GM23338 (cell line): ENCODE measurements at regions not wholly inside any gene's neighbourhood (a gene's known extent, or its start where the extent isn't known, plus 50 kb on each side); places are given as distances from the start of the nearest gene placed in this dataset.

Experiments
- ATAC-seq: fragments of 200-7000 bp; cut with Tn5 transposase; 3 replicates; pipeline ENCODE4 v1.9.1; 2020
- DNase-seq: peaks from one replicate; pipeline ENCODE4 v3.0.0-alpha.2; 2015; ENCODE audit warnings: low spot score
- H2AFZ ChIP-seq: fragments of 200-600 bp; sonication (generic); 2 replicates; pipeline ENCODE4 v1.8.0; 2016; ENCODE audit warnings: antibody characterized with exemption, mild to moderate bottlenecking, moderate library complexity
- H3F3A ChIP-seq: fragments of 200-600 bp; sonication (generic); replicated peaks from 2 replicates; pipeline ENCODE4 v1.8.0; 2017; ENCODE audit warnings: antibody characterized with exemption, mixed run types, low read depth
- H3K27ac ChIP-seq: fragments of 200-600 bp; sonication (generic); 2 replicates; pipeline ENCODE4 v1.6.1; 2016; ENCODE audit warnings: low read depth
- H3K27me3 ChIP-seq: fragments of 200-600 bp; sonication (generic); 2 replicates; pipeline ENCODE4 v1.8.0; 2016; ENCODE audit warnings: mild to moderate bottlenecking, mixed run types, moderate library complexity; ENCODE audit not compliant: insufficient read depth
- H3K36me3 ChIP-seq: fragments of 200-600 bp; sonication (generic); 2 replicates; pipeline ENCODE4 v1.8.0; 2016; ENCODE audit warnings: mild to moderate bottlenecking; ENCODE audit not compliant: insufficient read depth
- H3K4me1 ChIP-seq: fragments of 200-600 bp; sonication (generic); 2 replicates; pipeline ENCODE4 v1.8.0; 2016; ENCODE audit warnings: mild to moderate bottlenecking, moderate library complexity; ENCODE audit not compliant: insufficient read depth
- H3K4me2 ChIP-seq: fragments of 200-600 bp; sonication (generic); 2 replicates; pipeline ENCODE4 v1.7.1; 2017; ENCODE audit warnings: mixed run types
- H3K4me3 ChIP-seq: fragments of 200-600 bp; sonication (generic); 2 replicates; pipeline ENCODE4 v1.6.1; 2016; ENCODE audit warnings: mixed run types
- H3K79me2 ChIP-seq: fragments of 200-600 bp; sonication (generic); replicated peaks from 2 replicates; pipeline ENCODE4 v1.8.0; 2017; ENCODE audit warnings: mild to moderate bottlenecking; ENCODE audit not compliant: insufficient read depth
- H3K9me2 ChIP-seq: fragments of 200-600 bp; sonication (generic); 2 replicates; pipeline ENCODE4 v1.8.0; 2017; ENCODE audit not compliant: insufficient read depth
- H4K20me1 ChIP-seq: fragments of 200-600 bp; sonication (generic); replicated peaks from 2 replicates; pipeline ENCODE4 v1.8.0; 2017; ENCODE audit warnings: mild to moderate bottlenecking; ENCODE audit not compliant: insufficient read depth
- H3K27ac Mint-ChIP-seq: 2 replicates; pipeline ENCODE4 v1.8.0; 2020; ENCODE audit warnings: inconsistent platforms, mild to moderate bottlenecking, moderate library complexity, mixed read lengths
- H3K27me3 Mint-ChIP-seq: 3 replicates; pipeline ENCODE4 v1.8.0; 2022; ENCODE audit warnings: low read depth, mild to moderate bottlenecking, moderate library complexity, mixed read lengths, inconsistent platforms; ENCODE audit not compliant: insufficient read depth, poor library complexity
- H3K36me3 Mint-ChIP-seq: 3 replicates; pipeline ENCODE4 v1.8.0; 2021; ENCODE audit warnings: low read depth, mild to moderate bottlenecking, inconsistent platforms, moderate library complexity, mixed read lengths
- H3K4me1 Mint-ChIP-seq: 3 replicates; pipeline ENCODE4 v1.8.0; 2020; ENCODE audit warnings: mild to moderate bottlenecking, inconsistent platforms, mixed read lengths
- H3K4me3 Mint-ChIP-seq: 3 replicates; pipeline ENCODE4 v1.8.0; 2021; ENCODE audit warnings: moderate library complexity, mild to moderate bottlenecking, inconsistent platforms, mixed read lengths
- H3K9me3 Mint-ChIP-seq: 3 replicates; pipeline ENCODE4 v1.8.0; 2020; ENCODE audit warnings: moderate library complexity, mild to moderate bottlenecking, inconsistent platforms, mixed read lengths
- CREB1 ChIP-seq: fragments of 250-450 bp; sonication (Bioruptor Pico); IDR thresholded peaks from 2 replicates; pipeline ENCODE4 v1.5.0; 2020; ENCODE audit warnings: low read depth, mild to moderate bottlenecking, moderate library complexity
- CTCF ChIP-seq, 2 experiments: fragments of 200-600 bp in 1 of 2; sonication (generic) in 1 of 2; conservative IDR thresholded peaks; 2 replicates each; pipeline versions ENCODE4 v1.5.1 to v1.6.1; 2016 to 2017; ENCODE audit warnings: antibody characterized with exemption in 2 of 2, low read depth in 2 of 2, mild to moderate bottlenecking in 2 of 2, moderate library complexity in 1 of 2
- EZH2 ChIP-seq: fragments of 200-600 bp; sonication (generic); IDR thresholded peaks from one replicate; pipeline ENCODE4 v1.8.0; 2017; ENCODE audit warnings: antibody characterized with exemption, mild to moderate bottlenecking, low read depth; ENCODE audit not compliant: unreplicated experiment
- EZH2phosphoT487 ChIP-seq: fragments of 200-600 bp; sonication (generic); IDR thresholded peaks from one replicate; pipeline ENCODE4 v1.8.1; 2018; ENCODE audit warnings: antibody characterized with exemption; ENCODE audit not compliant: unreplicated experiment
- JUNB ChIP-seq: IDR thresholded peaks from one replicate; pipeline ENCODE4 v1.6.1; 2016; ENCODE audit warnings: antibody characterized with exemption; ENCODE audit not compliant: unreplicated experiment
- NANOG ChIP-seq: IDR thresholded peaks from 2 replicates; pipeline ENCODE4 v1.6.1; 2016; ENCODE audit warnings: antibody characterized with exemption, borderline replicate concordance
- POLR2AphosphoS5 ChIP-seq: IDR thresholded peaks from 2 replicates; pipeline ENCODE4 v1.6.1; 2016; ENCODE audit warnings: antibody characterized with exemption, low read depth
- STAT1 ChIP-seq: IDR thresholded peaks from one replicate; pipeline ENCODE4 v1.6.1; 2016; ENCODE audit warnings: antibody characterized with exemption; ENCODE audit not compliant: unreplicated experiment
- ZNF114 ChIP-seq: fragments of 250-450 bp; sonication (Bioruptor Pico); IDR thresholded peaks from 2 replicates; pipeline ENCODE4 v1.5.0; 2020; ENCODE audit warnings: mild to moderate bottlenecking, moderate library complexity
- ZNF331 ChIP-seq: fragments of 250-450 bp; sonication (Bioruptor Pico); IDR thresholded peaks from 2 replicates; pipeline ENCODE4 v1.5.0; 2020; ENCODE audit warnings: low read depth, mild to moderate bottlenecking, moderate library complexity
- TF ChIP-seq, protein P1 (sequence below): fragments of 250-450 bp; sonication (Bioruptor Pico); IDR thresholded peaks from 2 replicates; pipeline ENCODE4 v1.5.0; 2020; ENCODE audit warnings: mild to moderate bottlenecking, moderate library complexity
- TF ChIP-seq, protein P2 (sequence below): IDR thresholded peaks from one replicate; pipeline ENCODE4 v1.6.1; 2018; ENCODE audit warnings: antibody characterized with exemption; ENCODE audit not compliant: unreplicated experiment

DNA sequence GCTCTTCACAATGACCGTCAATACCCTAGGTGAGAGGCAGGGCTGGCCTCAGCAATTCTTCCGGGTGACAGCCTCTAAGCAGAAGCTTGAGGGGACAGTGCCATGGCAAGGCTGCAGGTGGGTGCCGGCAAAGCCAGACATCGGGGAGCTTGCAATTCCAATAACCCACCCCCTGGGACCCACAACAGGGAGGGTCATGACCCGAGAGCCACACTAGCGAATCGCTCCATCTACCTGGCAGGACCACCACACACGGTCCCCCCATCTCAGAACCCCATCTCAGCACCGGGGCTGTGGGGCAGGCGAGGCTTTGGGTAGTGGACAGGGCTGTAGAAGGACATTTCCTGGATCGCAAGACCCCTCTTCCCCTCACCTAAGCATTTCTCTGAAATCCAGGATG is 177.2 kb downstream of the ACKR3 start:
- no peaks in the 10 kb centered on the region for H3K79me2 ChIP-seq

More for the DNA sequence above, 177.2 kb downstream of the ACKR3 start:
- no peaks in the 10 kb centered on the region for H3K27me3 ChIP-seq
- Mint-ChIP-seq H3K27me3 (peaks cover 7% of the 10 kb centered on the region), H3K4me1 (peaks cover 38% of the 10 kb centered on the region), H3K27ac (no peak overlapping the region), H3K36me3 (no peaks in the 10 kb centered on the region; the same call in 2 of the 3 replicates), H3K9me3 (peaks cover 4% of the 10 kb centered on the region; the same call in 1 of the 3 replicates), H3K4me3 (no peak overlapping the region)
- TF ChIP-seq EZH2phosphoT487 (no peak), EZH2 (no peak), ZNF331 (no peak), CTCF (conservative IDR thresholded peaks at IDR 0.05; ENCODE audit: low read depth in 2 of 2) (no peak), POLR2AphosphoS5 (no peak), STAT1 (no peak), NANOG (no peak), JUNB (no peak), ZNF114 (CRISPR knock-in tag) (no peak), CREB1 (CRISPR knock-in tag) (no peak)
- TF ChIP-seq, protein P1, sequence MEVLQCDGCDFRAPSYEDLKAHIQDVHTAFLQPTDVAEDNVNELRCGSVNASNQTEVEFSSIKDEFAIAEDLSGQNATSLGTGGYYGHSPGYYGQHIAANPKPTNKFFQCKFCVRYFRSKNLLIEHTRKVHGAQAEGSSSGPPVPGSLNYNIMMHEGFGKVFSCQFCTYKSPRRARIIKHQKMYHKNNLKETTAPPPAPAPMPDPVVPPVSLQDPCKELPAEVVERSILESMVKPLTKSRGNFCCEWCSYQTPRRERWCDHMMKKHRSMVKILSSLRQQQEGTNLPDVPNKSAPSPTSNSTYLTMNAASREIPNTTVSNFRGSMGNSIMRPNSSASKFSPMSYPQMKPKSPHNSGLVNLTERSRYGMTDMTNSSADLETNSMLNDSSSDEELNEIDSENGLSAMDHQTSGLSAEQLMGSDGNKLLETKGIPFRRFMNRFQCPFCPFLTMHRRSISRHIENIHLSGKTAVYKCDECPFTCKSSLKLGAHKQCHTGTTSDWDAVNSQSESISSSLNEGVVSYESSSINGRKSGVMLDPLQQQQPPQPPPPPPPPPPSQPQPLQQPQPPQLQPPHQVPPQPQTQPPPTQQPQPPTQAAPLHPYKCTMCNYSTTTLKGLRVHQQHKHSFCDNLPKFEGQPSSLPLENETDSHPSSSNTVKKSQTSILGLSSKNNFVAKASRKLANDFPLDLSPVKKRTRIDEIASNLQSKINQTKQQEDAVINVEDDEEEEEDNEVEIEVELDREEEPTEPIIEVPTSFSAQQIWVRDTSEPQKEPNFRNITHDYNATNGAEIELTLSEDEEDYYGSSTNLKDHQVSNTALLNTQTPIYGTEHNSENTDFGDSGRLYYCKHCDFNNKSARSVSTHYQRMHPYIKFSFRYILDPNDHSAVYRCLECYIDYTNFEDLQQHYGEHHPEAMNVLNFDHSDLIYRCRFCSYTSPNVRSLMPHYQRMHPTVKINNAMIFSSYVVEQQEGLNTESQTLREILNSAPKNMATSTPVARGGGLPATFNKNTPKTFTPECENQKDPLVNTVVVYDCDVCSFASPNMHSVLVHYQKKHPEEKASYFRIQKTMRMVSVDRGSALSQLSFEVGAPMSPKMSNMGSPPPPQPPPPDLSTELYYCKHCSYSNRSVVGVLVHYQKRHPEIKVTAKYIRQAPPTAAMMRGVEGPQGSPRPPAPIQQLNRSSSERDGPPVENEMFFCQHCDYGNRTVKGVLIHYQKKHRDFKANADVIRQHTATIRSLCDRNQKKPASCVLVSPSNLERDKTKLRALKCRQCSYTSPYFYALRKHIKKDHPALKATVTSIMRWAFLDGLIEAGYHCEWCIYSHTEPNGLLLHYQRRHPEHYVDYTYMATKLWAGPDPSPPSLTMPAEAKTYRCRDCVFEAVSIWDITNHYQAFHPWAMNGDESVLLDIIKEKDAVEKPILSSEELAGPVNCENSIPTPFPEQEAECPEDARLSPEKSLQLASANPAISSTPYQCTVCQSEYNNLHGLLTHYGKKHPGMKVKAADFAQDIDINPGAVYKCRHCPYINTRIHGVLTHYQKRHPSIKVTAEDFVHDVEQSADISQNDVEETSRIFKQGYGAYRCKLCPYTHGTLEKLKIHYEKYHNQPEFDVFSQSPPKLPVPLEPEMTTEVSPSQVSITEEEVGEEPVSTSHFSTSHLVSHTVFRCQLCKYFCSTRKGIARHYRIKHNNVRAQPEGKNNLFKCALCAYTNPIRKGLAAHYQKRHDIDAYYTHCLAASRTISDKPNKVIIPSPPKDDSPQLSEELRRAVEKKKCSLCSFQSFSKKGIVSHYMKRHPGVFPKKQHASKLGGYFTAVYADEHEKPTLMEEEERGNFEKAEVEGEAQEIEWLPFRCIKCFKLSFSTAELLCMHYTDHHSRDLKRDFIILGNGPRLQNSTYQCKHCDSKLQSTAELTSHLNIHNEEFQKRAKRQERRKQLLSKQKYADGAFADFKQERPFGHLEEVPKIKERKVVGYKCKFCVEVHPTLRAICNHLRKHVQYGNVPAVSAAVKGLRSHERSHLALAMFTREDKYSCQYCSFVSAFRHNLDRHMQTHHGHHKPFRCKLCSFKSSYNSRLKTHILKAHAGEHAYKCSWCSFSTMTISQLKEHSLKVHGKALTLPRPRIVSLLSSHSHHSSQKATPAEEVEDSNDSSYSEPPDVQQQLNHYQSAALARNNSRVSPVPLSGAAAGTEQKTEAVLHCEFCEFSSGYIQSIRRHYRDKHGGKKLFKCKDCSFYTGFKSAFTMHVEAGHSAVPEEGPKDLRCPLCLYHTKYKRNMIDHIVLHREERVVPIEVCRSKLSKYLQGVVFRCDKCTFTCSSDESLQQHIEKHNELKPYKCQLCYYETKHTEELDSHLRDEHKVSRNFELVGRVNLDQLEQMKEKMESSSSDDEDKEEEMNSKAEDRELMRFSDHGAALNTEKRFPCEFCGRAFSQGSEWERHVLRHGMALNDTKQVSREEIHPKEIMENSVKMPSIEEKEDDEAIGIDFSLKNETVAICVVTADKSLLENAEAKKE: no peak
- TF ChIP-seq, protein P2, sequence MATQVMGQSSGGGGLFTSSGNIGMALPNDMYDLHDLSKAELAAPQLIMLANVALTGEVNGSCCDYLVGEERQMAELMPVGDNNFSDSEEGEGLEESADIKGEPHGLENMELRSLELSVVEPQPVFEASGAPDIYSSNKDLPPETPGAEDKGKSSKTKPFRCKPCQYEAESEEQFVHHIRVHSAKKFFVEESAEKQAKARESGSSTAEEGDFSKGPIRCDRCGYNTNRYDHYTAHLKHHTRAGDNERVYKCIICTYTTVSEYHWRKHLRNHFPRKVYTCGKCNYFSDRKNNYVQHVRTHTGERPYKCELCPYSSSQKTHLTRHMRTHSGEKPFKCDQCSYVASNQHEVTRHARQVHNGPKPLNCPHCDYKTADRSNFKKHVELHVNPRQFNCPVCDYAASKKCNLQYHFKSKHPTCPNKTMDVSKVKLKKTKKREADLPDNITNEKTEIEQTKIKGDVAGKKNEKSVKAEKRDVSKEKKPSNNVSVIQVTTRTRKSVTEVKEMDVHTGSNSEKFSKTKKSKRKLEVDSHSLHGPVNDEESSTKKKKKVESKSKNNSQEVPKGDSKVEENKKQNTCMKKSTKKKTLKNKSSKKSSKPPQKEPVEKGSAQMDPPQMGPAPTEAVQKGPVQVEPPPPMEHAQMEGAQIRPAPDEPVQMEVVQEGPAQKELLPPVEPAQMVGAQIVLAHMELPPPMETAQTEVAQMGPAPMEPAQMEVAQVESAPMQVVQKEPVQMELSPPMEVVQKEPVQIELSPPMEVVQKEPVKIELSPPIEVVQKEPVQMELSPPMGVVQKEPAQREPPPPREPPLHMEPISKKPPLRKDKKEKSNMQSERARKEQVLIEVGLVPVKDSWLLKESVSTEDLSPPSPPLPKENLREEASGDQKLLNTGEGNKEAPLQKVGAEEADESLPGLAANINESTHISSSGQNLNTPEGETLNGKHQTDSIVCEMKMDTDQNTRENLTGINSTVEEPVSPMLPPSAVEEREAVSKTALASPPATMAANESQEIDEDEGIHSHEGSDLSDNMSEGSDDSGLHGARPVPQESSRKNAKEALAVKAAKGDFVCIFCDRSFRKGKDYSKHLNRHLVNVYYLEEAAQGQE: no peak
- no peaks in the 10 kb centered on the region for H3F3A ChIP-seq
- no peak overlapping the region for H3K27ac ChIP-seq
- no peak overlapping the region for H2AFZ ChIP-seq
- ATAC-seq (no peak), DNase-seq (no peak)
- H3K4me3 ChIP-seq: no peak overlapping the region
- peaks cover 12% of the 10 kb centered on the region for H3K4me1 ChIP-seq
- peaks cover 3% of the 10 kb centered on the region; the same call in 1 of the 2 replicates for H3K9me2 ChIP-seq
- no peaks in the 10 kb centered on the region for H3K36me3 ChIP-seq
- no peaks in the 10 kb centered on the region for H4K20me1 ChIP-seq
- H3K4me2 ChIP-seq: no peak overlapping the region
